Mucosa of descending colon (tissue), 3 donors: ENCODE measurements at regions not wholly inside any gene's neighbourhood (a gene's known extent, or its start where the extent isn't known, plus 50 kb on each side); places are given as distances from the start of the nearest gene placed in this dataset.
"Not testable (repeated sequence)": the region's sequence is repeated elsewhere in the genome, so short reads cannot be mapped to it uniquely, and the experiment has no call there.

Experiments used
- ATAC-seq: fragments of 200-7000 bp; cut with Tn5 transposase; one replicate; pipeline ENCODE4 v1.9.1; 2020; ENCODE audit warnings: mild to moderate bottlenecking, moderate library complexity
- DNase-seq, 3 donors: peaks; one replicate each; pipeline ENCODE4 v3.0.0-alpha.2; 2020
- H3K36me3 ChIP-seq: fragments of 200-600 bp; one replicate; pipeline ENCODE4 v1.8.0; 2021; ENCODE audit warnings: low read depth, mild to moderate bottlenecking
- H3K4me1 ChIP-seq: fragments of 200-600 bp; one replicate; pipeline ENCODE4 v1.8.0; 2021; ENCODE audit warnings: low read depth, mild to moderate bottlenecking
- H3K4me3 ChIP-seq: fragments of 200-600 bp; one replicate; pipeline ENCODE4 v1.8.0; 2021; ENCODE audit warnings: mild to moderate bottlenecking
- H3K9me3 ChIP-seq: fragments of 200-600 bp; one replicate; pipeline ENCODE4 v1.8.0; 2021; ENCODE audit warnings: mild to moderate bottlenecking
- intact Hi-C, 2 donors: fragments of 100-400 bp; cut with DNase I in 1 of 2; cut with micrococcal nuclease in 1 of 2; formaldehyde crosslinking; loops; one replicate each; pipeline versions ENCODE4 v1.11.0 to v1.11.1; 2022; cut with DNase I, micrococcal nuclease
- TF ChIP-seq, protein P1 (sequence below): fragments of 200-600 bp; IDR thresholded peaks from one replicate; pipeline ENCODE4 v1.8.0; 2022; ENCODE audit warnings: antibody characterized with exemption, mild to moderate bottlenecking
- donor health status: DM: no; HTN: no; CAD: no; lungs with moderate emphysema.
- donor health status: DM: no; HTN: no; CAD: no.
- donor health status: DM: no; HTN: yes; CAD: no.

GRCh38 chr4:7137326-7138200, 54.8 kb upstream of the SORCS2 start:
- Histone ChIP-seq H3K4me3 (no peak overlapping the region), H3K36me3 (no peaks in the 10 kb centered on the region), H3K9me3 (no peaks in the 10 kb centered on the region), H3K4me1 (no peaks in the 10 kb centered on the region)
- TF ChIP-seq, protein P1, sequence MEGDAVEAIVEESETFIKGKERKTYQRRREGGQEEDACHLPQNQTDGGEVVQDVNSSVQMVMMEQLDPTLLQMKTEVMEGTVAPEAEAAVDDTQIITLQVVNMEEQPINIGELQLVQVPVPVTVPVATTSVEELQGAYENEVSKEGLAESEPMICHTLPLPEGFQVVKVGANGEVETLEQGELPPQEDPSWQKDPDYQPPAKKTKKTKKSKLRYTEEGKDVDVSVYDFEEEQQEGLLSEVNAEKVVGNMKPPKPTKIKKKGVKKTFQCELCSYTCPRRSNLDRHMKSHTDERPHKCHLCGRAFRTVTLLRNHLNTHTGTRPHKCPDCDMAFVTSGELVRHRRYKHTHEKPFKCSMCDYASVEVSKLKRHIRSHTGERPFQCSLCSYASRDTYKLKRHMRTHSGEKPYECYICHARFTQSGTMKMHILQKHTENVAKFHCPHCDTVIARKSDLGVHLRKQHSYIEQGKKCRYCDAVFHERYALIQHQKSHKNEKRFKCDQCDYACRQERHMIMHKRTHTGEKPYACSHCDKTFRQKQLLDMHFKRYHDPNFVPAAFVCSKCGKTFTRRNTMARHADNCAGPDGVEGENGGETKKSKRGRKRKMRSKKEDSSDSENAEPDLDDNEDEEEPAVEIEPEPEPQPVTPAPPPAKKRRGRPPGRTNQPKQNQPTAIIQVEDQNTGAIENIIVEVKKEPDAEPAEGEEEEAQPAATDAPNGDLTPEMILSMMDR, result no peak
- DNase-seq (peak in 1 of 3 donors; percentile 34), ATAC-seq (no peak)
- intact Hi-C loops, result no loop called here

- Histone ChIP-seq H3K9me3 (no peaks in the 10 kb centered on the region), H3K36me3 (no peaks in the 10 kb centered on the region), H3K4me3 (no peak overlapping the region), H3K4me1 (no peaks in the 10 kb centered on the region)
- intact Hi-C loops, result no loop called here
- ATAC-seq (no peak), DNase-seq (no peak)
- TF ChIP-seq, protein P1, result no peak
Observed at GRCh38 chr4:7136351-7136750, 56.0 kb upstream of the SORCS2 start.

DNA sequence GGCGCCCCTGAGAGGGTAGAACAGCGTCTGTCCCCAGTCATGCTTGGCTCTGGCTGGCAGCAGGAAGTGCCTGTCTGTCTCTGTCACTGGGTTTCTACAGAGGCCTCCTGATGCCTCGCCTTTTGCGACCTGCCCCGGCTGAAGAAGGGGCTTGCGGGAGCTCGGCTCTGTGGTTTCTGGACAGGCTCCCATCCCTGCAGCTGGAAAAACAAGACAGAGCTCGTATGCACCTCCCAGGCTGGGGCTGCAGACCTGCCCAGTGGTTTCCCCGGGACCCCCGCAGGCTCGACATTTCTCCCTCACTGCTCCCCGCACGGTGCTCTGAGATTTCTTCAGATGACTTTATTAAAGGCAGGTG, 57.0 kb upstream of the SORCS2 start:
- ATAC-seq, result peak; percentile 12
- no peaks in the 10 kb centered on the region for H3K4me1 ChIP-seq
- no peaks in the 10 kb centered on the region for H3K9me3 ChIP-seq
- intact Hi-C loops, result no loop called here
- H3K4me3 ChIP-seq, result no peak overlapping the region
- no peaks in the 10 kb centered on the region for H3K36me3 ChIP-seq
- TF ChIP-seq, protein P1, result no peak
- DNase-seq, result no peak

DNA sequence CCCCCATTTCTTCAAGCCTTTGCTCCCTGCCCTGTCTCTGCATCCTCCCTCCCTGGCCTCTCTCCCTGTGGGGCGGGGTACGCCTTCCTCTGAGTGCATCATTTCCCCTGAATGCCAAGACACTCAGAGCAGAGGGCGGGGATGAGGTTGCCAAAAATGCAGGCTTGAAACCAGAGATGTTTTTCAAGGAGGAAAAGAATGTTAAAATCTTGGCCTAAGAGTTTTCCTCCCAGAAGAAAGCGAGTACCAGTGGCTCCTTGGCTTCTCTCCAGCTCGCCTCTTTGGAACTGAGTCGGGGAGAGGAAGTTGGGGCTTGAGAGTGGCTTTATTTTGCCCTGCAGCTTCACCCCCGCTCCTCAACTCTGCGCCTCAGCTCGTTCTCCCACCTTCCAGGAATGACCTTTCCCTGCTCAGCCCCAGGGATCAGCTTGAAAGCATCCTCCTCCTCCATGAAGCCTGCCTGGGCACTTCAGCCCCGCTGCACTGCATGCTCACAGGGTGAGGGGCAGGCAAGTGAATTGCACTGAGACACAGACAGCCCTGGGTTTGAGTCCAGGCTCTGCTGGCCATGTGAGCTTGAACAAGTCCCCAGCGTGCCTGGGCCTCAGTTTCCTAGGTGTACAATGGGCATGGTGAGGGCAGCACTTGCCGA, 57.5 kb upstream of the SORCS2 start:
- Histone ChIP-seq H3K4me1 (no peaks in the 10 kb centered on the region), H3K9me3 (no peaks in the 10 kb centered on the region), H3K36me3 (no peaks in the 10 kb centered on the region), H3K4me3 (no peak overlapping the region)
- ATAC-seq (peak; percentile 42), DNase-seq (peak in 2 of 3 donors; percentile 40 to 49)
- intact Hi-C loops, result no loop called here
- TF ChIP-seq, protein P1, result no peak

- H3K4me1 ChIP-seq, intact Hi-C loops, DNase-seq, H3K4me3 ChIP-seq, H3K9me3 ChIP-seq, H3K36me3 ChIP-seq, ATAC-seq: not testable (repeated sequence)
Observed at GRCh38 chr4:7133818-7134650, 58.3 kb upstream of the SORCS2 start.
